ENCODE measurements at regions not wholly inside any gene's neighbourhood (a gene's known extent, or its start where the extent isn't known, plus 50 kb on each side); places are given as distances from the start of the nearest gene placed in this dataset.

DNA sequence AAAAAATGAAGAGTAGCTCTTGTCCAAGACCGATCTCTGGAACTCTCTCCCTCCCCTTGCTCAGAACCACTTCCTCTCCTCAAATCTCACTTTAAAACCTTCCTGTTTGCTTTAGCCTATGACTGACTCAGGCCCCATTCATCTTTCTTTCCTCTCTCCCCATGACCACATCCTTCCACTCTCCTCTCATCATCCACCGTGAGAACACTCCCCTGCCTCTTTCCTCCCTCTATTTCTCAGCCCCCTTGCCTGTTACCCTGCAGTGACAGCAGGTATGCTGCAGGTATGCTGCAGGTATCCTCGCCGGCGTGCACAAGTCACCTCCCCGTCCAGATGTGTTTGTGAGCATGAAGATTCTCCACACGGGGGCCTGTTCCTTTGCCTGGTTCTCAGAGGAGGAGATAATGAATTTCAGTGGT lies 505.3 kb downstream of the CCDC171 start:
- TF ChIP-seq EZH2phosphoT487 (IDR thresholded peaks at IDR 0.05) = no peak
- TF ChIP-seq, protein P1, sequence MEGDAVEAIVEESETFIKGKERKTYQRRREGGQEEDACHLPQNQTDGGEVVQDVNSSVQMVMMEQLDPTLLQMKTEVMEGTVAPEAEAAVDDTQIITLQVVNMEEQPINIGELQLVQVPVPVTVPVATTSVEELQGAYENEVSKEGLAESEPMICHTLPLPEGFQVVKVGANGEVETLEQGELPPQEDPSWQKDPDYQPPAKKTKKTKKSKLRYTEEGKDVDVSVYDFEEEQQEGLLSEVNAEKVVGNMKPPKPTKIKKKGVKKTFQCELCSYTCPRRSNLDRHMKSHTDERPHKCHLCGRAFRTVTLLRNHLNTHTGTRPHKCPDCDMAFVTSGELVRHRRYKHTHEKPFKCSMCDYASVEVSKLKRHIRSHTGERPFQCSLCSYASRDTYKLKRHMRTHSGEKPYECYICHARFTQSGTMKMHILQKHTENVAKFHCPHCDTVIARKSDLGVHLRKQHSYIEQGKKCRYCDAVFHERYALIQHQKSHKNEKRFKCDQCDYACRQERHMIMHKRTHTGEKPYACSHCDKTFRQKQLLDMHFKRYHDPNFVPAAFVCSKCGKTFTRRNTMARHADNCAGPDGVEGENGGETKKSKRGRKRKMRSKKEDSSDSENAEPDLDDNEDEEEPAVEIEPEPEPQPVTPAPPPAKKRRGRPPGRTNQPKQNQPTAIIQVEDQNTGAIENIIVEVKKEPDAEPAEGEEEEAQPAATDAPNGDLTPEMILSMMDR (IDR thresholded peaks at IDR 0.05) = no peak
- TF ChIP-seq EZH2 (IDR thresholded peaks at IDR 0.05) = no peak
